Lower leg skin (tissue), 3 donors: ENCODE measurements at regions not wholly inside any gene's neighbourhood (a gene's known extent, or its start where the extent isn't known, plus 50 kb on each side); places are given as distances from the start of the nearest gene placed in this dataset.

ENCODE experiments used
- CTCF ChIP-seq, 3 donors: fragments of 450-650 bp; IDR thresholded peaks; one replicate each; pipeline ENCODE4 v1.5.1; 2016; ENCODE audit warnings: antibody characterized with exemption in 3 of 3, mild to moderate bottlenecking in 3 of 3, moderate library complexity in 2 of 3
- POLR2A ChIP-seq, 2 donors: fragments of 450-650 bp; IDR thresholded peaks; one replicate each; pipeline ENCODE4 v1.6.1; 2016 to 2017; ENCODE audit warnings: antibody characterized with exemption in 2 of 2, mild to moderate bottlenecking in 1 of 2, moderate library complexity in 1 of 2

DNA sequence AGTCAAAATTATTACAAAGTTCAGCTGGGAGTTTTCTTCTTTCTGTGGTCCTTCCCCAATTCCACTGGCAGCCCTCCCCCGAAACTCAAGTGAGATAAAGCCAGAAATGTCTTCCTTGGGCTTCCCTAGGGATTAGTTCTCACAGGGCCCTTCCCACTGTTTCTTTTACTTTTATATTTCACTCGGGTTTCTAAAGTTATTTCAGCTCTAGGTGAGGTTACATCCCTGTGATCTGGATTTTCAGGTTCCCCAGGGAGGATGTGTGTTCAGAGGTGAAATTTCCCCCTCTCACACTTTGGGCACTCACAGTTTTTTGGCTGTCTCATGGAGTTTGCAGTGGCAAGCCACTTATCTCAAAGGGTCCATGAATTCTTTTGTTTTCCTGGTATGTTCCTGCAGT, 77.3 kb downstream of the DRAM2 start:
- TF ChIP-seq CTCF (IDR thresholded peaks at IDR 0.05) (no peak), POLR2A (IDR thresholded peaks at IDR 0.05) (no peak)
